IMR-90 (cell line): ENCODE measurements at regions not wholly inside any gene's neighbourhood (a gene's known extent, or its start where the extent isn't known, plus 50 kb on each side); places are given as distances from the start of the nearest gene placed in this dataset.

Experiments used
- ATAC-seq: fragments of 200-7000 bp; cut with Tn5 transposase; 2 replicates; pipeline ENCODE4 v1.9.1; 2020; ENCODE audit warnings: low read depth, mild to moderate bottlenecking, moderate library complexity
- BruUV-seq: library from RNA; stranded (reverse); fragments of 400-500 nt; replicated peaks from 2 replicates; lab custom pipeline; 2021; lab: Mats Ljungman, UMichigan
- CTCF ChIA-PET: fragments of 300-600 bp; formaldehyde crosslinking; extraction: SDS; loops from one replicate; lab custom pipeline; 2021; ENCODE audit warnings: antibody characterized with exemption; lab: Yijun Ruan, JAX
- POLR2A ChIA-PET: fragments of 300-600 bp; sonication (Branson Sonifier 250); formaldehyde crosslinking; loops from one replicate; lab custom pipeline; 2022; ENCODE audit warnings: antibody characterized with exemption; ENCODE audit not compliant: unreplicated experiment; lab: Charles Lee
- DNase-seq: peaks from one replicate; pipeline ENCODE4 v3.0.0; 2013
- H2AFZ ChIP-seq: replicated peaks from 2 replicates; pipeline ENCODE3; 2013; ENCODE audit warnings: low read length, mild to moderate bottlenecking; ENCODE audit not compliant: poor library complexity
- H2AK5ac ChIP-seq: 2 replicates; pipeline ENCODE4 v1.6.1; 2013; ENCODE audit warnings: low read depth, low read length, inconsistent platforms
- H2AK9ac ChIP-seq: replicated peaks from 2 replicates; pipeline ENCODE3; 2013; ENCODE audit warnings: mild to moderate bottlenecking, low read depth, low read length, moderate library complexity; ENCODE audit not compliant: poor library complexity
- H2BK120ac ChIP-seq: 2 replicates; pipeline ENCODE4 v1.6.1; 2013; ENCODE audit warnings: low read depth, low read length, inconsistent platforms
- H2BK15ac ChIP-seq: 3 replicates; pipeline ENCODE4 v1.6.1; 2013; ENCODE audit warnings: low read depth, low read length, inconsistent platforms
- H2BK20ac ChIP-seq: 2 replicates; pipeline ENCODE4 v1.6.1; 2013; ENCODE audit warnings: low read depth, mild to moderate bottlenecking, inconsistent platforms, low read length, moderate library complexity
- H2BK5ac ChIP-seq: 2 replicates; pipeline ENCODE4 v1.6.1; 2013; ENCODE audit warnings: mild to moderate bottlenecking, low read depth, low read length, inconsistent platforms; ENCODE audit not compliant: poor library complexity, severe bottlenecking
- H3K14ac ChIP-seq: replicated peaks from 2 replicates; pipeline ENCODE4 v1.6.1; 2013; ENCODE audit warnings: low read depth, low read length, inconsistent platforms
- H3K18ac ChIP-seq: 2 replicates; pipeline ENCODE4 v1.6.1; 2013; ENCODE audit warnings: low read depth, low read length, control low read depth
- H3K23ac ChIP-seq: 2 replicates; pipeline ENCODE4 v1.6.1; 2013; ENCODE audit warnings: low read depth, low read length, inconsistent platforms
- H3K27ac ChIP-seq: 2 replicates; pipeline ENCODE4 v1.5.1; 2013; ENCODE audit warnings: mild to moderate bottlenecking, control low read depth, low read length; ENCODE audit not compliant: insufficient read depth
- H3K27me3 ChIP-seq: 2 replicates; pipeline ENCODE4 v1.6.1; 2013; ENCODE audit warnings: low read length; ENCODE audit not compliant: control insufficient read depth, insufficient read depth
- H3K36me3 ChIP-seq: 2 replicates; pipeline ENCODE4 v1.6.1; 2013; ENCODE audit warnings: low read length, mixed read lengths; ENCODE audit not compliant: control insufficient read depth, insufficient read depth
- H3K4ac ChIP-seq: 2 replicates; pipeline ENCODE4 v1.6.1; 2013; ENCODE audit warnings: low read depth, low read length, inconsistent platforms
- H3K4me1 ChIP-seq: 2 replicates; pipeline ENCODE4 v1.6.1; 2013; ENCODE audit warnings: low read length, mixed read lengths; ENCODE audit not compliant: control insufficient read depth, insufficient read depth
- H3K4me2 ChIP-seq: 2 replicates; pipeline ENCODE4 v1.6.1; 2013; ENCODE audit warnings: low read depth, mild to moderate bottlenecking, control low read depth, low read length, moderate library complexity
- H3K4me3 ChIP-seq: 2 replicates; pipeline ENCODE4 v1.5.1; 2013; ENCODE audit warnings: low read depth, mild to moderate bottlenecking, control low read depth, low read length, moderate library complexity; ENCODE audit not compliant: insufficient read depth
- H3K56ac ChIP-seq: 2 replicates; pipeline ENCODE4 v1.6.1; 2013; ENCODE audit warnings: low read length, inconsistent platforms; ENCODE audit not compliant: insufficient read depth; ENCODE audit errors: extremely low read depth
- H3K79me1 ChIP-seq, 2 experiments: 2 replicates each; pipeline ENCODE4 v1.6.1; 2013; ENCODE audit warnings: low read length in 2 of 2, inconsistent platforms in 1 of 2, low read depth in 1 of 2
- H3K9ac ChIP-seq: 2 replicates; pipeline ENCODE4 v1.6.1; 2013; ENCODE audit warnings: low read depth, low read length, control low read depth
- H3K9me1 ChIP-seq: 2 replicates; pipeline ENCODE4 v1.6.1; 2013; ENCODE audit warnings: low read length, inconsistent platforms; ENCODE audit not compliant: insufficient read depth
- H3K9me3 ChIP-seq: 2 replicates; pipeline ENCODE4 v1.6.1; 2013; ENCODE audit warnings: low read length; ENCODE audit not compliant: control insufficient read depth, insufficient read depth
- H4K20me1 ChIP-seq: 2 replicates; pipeline ENCODE4 v1.6.1; 2013; ENCODE audit warnings: low read length, inconsistent platforms; ENCODE audit not compliant: insufficient read depth
- H4K5ac ChIP-seq: 2 replicates; pipeline ENCODE4 v1.6.1; 2013; ENCODE audit warnings: mild to moderate bottlenecking, low read depth, low read length, control low read depth
- H4K8ac ChIP-seq, 2 experiments: 2 replicates each; pipeline ENCODE4 v1.6.1; 2013; ENCODE audit warnings: low read depth in 2 of 2, low read length in 2 of 2, control low read depth in 1 of 2, inconsistent platforms in 1 of 2
- H4K91ac ChIP-seq: 2 replicates; pipeline ENCODE4 v1.6.1; 2013; ENCODE audit warnings: low read depth, low read length, inconsistent platforms; ENCODE audit not compliant: insufficient read depth
- BHLHE40 ChIP-seq: fragments of 150-350 bp; IDR thresholded peaks from 2 replicates; pipeline ENCODE4 v1.6.1; 2016; ENCODE audit warnings: mild to moderate bottlenecking, low read depth, low read length
- CHD1 ChIP-seq: IDR thresholded peaks from 2 replicates; pipeline ENCODE4 v1.6.1; 2012; ENCODE audit warnings: low read depth, low read length, improper control_type of control experiment
- FOS ChIP-seq: fragments of 150-350 bp; IDR thresholded peaks from 2 replicates; pipeline ENCODE4 v1.6.1; 2016; ENCODE audit warnings: low read depth, low read length
- RAD21 ChIP-seq: IDR thresholded peaks from 2 replicates; pipeline ENCODE4 v1.6.1; 2012; ENCODE audit warnings: low read length, improper control_type of control experiment
- RFX5 ChIP-seq: IDR thresholded peaks from 2 replicates; pipeline ENCODE4 v1.8.0; 2012; ENCODE audit warnings: low read depth, mild to moderate bottlenecking, low read length, moderate library complexity
- SMC3 ChIP-seq: fragments of 150-350 bp; IDR thresholded peaks from 2 replicates; pipeline ENCODE4 v1.6.1; 2016; ENCODE audit warnings: low read depth, mild to moderate bottlenecking, antibody characterized with exemption, low read length, moderate library complexity
- WGBS, 2 experiments: methylation state at CpG; one replicate each; pipeline versions ENCODE4 v1.1.5 to v1.1.7; 2013; ENCODE audit warnings: missing lambda C conversion rate in 2 of 2; ENCODE audit not compliant: insufficient read length in 1 of 2; ENCODE audit errors: extremely low coverage in 2 of 2; 5-methylcytosine and 5-hydroxymethylcytosine counted together
- dilution Hi-C: fragments of 300-500 bp; cut with HindIII; formaldehyde crosslinking; loops from one replicate; pipeline ENCODE4 v1.14.3; 2018; ENCODE audit warnings: low sequenced_read_pairs; ENCODE audit not compliant: unreplicated experiment
- in situ Hi-C: fragments of 300-500 bp; cut with MboI; formaldehyde crosslinking; loops from 3 replicates; pipeline ENCODE4 v1.14.3; 2019; ENCODE audit warnings: low sequenced_read_pairs, inconsistent platforms, mixed read lengths
- intact Hi-C: fragments of 100-400 bp; cut with micrococcal nuclease; formaldehyde crosslinking; loops from 2 replicates; pipeline ENCODE4 v1.10.0; 2022

DNA sequence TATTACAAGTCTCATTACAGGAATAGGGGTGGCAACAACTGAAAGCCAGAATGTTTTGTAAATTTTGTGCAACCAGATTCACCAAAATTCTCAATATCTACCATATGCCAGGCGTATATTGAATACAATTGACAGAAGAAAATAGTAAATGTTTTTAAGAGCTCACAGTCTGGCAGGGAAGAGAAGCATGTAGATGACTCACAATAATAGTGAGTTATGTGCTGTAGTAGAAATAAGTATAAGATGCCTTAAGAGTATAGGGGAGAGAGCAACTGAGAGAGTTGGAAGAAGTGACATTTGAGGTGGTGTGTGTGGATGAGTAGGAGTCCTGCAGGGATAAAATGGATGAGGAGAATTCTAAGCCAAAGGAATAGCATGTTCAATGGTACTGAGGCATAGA is 170.5 kb upstream of the FGGY start:
- H2AK5ac ChIP-seq = no peak overlapping the region
- H3K27me3 ChIP-seq = no peaks in the 10 kb centered on the region
- peaks cover 11% of the 10 kb centered on the region for H3K4me1 ChIP-seq
- no peaks in the 10 kb centered on the region for H3K79me1 ChIP-seq
- no peak overlapping the region for H3K23ac ChIP-seq
- peak overlapping the region in 1 of 2 experiments; percentile 27; a peak in 1 of 4 replicates for H4K8ac ChIP-seq
- DNase-seq (peak; percentile 55), ATAC-seq (peak; percentile 42; the same call in 1 of the 2 replicates)
- H3K9me3 ChIP-seq = no peaks in the 10 kb centered on the region
- H2AK9ac ChIP-seq = no peak overlapping the region
- intact Hi-C loops = no loop called here
- peak overlapping the region; percentile 35 for H2BK5ac ChIP-seq
- H4K91ac ChIP-seq = no peak overlapping the region
- ChIA-PET POLR2A (no interaction called here), CTCF (no interaction called here)
- H3K27ac ChIP-seq = no peak overlapping the region
- H3K56ac ChIP-seq = no peak overlapping the region
- dilution Hi-C loops = no loop called here
- WGBS, 2 experiments = no CpG with 5 or more reads among the region's 1 CpG
- H3K14ac ChIP-seq = no peak overlapping the region
- no peak for TF ChIP-seq BHLHE40
- no peak for TF ChIP-seq SMC3
- no peak for TF ChIP-seq FOS
- TF ChIP-seq CHD1 = no peak
- TF ChIP-seq RAD21 = no peak
- no peak for TF ChIP-seq RFX5
- no peaks in the 10 kb centered on the region for H3K36me3 ChIP-seq
- no TSS peak for BruUV-seq
- H3K9me1 ChIP-seq = peaks cover 11% of the 10 kb centered on the region
- H2BK120ac ChIP-seq = no peak overlapping the region
- no peak overlapping the region for H4K5ac ChIP-seq
- H3K4me3 ChIP-seq = no peak overlapping the region
- H2BK15ac ChIP-seq = peak overlapping the region; percentile 18; the same call in 1 of the 3 replicates
- no peaks in the 10 kb centered on the region for H4K20me1 ChIP-seq
- no peak overlapping the region for H3K9ac ChIP-seq
- no peak overlapping the region for H3K18ac ChIP-seq
- no peak overlapping the region; the same call in 1 of the 2 replicates for H3K4me2 ChIP-seq
- H3K4ac ChIP-seq = no peak overlapping the region
- in situ Hi-C loops = no loop called here
- H2AFZ ChIP-seq = no peak overlapping the region
- H2BK20ac ChIP-seq = peak overlapping the region; percentile 14; the same call in 1 of the 2 replicates
